ENCODE measurements at regions not wholly inside any gene's neighbourhood (a gene's known extent, or its start where the extent isn't known, plus 50 kb on each side); places are given as distances from the start of the nearest gene placed in this dataset.
A peak's percentile ranks its signal among the peaks of the same experiment; 100 is the strongest.

GRCh38 chr7:130943981-130944380 lies 210.0 kb upstream of the KLF14 start:
- no peak for TF ChIP-seq CTCF (IDR thresholded peaks at IDR 0.05)
- Mint-ChIP-seq H3K4me3 (peak overlapping the region; percentile 79), H3K9me3 (no peaks in the 10 kb centered on the region), H3K27ac (peak overlapping the region; percentile 81), H3K4me1 (ENCODE audit: low read depth) (peaks cover 94% of the 10 kb centered on the region), H3K36me3 (ENCODE audit: low read depth) (peaks cover 71% of the 10 kb centered on the region), H3K27me3 (ENCODE audit: insufficient read depth) (peaks cover 3% of the 10 kb centered on the region)
- DNase-seq: no peak

GRCh38 chr7:130944997-130945396 lies 211.0 kb upstream of the KLF14 start:
- no peak for DNase-seq
- Mint-ChIP-seq H3K27me3 (ENCODE audit: insufficient read depth) (peaks cover 3% of the 10 kb centered on the region), H3K4me1 (ENCODE audit: low read depth) (peaks cover 84% of the 10 kb centered on the region), H3K9me3 (no peaks in the 10 kb centered on the region), H3K36me3 (ENCODE audit: low read depth) (peaks cover 71% of the 10 kb centered on the region), H3K27ac (peak overlapping the region; percentile 86), H3K4me3 (no peak overlapping the region)
- TF ChIP-seq CTCF (IDR thresholded peaks at IDR 0.05): no peak

- Mint-ChIP-seq H3K27me3 (ENCODE audit: insufficient read depth) (peaks cover 3% of the 10 kb centered on the region), H3K27ac (peak overlapping the region; percentile 86), H3K9me3 (no peaks in the 10 kb centered on the region), H3K4me3 (no peak overlapping the region), H3K36me3 (ENCODE audit: low read depth) (peaks cover 67% of the 10 kb centered on the region), H3K4me1 (ENCODE audit: low read depth) (peaks cover 80% of the 10 kb centered on the region)
- DNase-seq: no peak
- TF ChIP-seq CTCF (IDR thresholded peaks at IDR 0.05): no peak
These were observed 211.4 kb upstream of the KLF14 start for GRCh38 chr7:130945411-130945811.

GRCh38 chr7:130946114-130946513 lies 212.1 kb upstream of the KLF14 start:
- no peak overlapping the region for H3K4me3 Mint-ChIP-seq
- H3K4me1 Mint-ChIP-seq (ENCODE audit: low read depth): peaks cover 72% of the 10 kb centered on the region
- no peak for TF ChIP-seq CTCF (IDR thresholded peaks at IDR 0.05)
- no peak for DNase-seq
- peaks cover 3% of the 10 kb centered on the region for H3K27me3 Mint-ChIP-seq (ENCODE audit: insufficient read depth)
- H3K9me3 Mint-ChIP-seq: no peaks in the 10 kb centered on the region
- peaks cover 60% of the 10 kb centered on the region for H3K36me3 Mint-ChIP-seq (ENCODE audit: low read depth)
- H3K27ac Mint-ChIP-seq: peak overlapping the region; percentile 86

- no peaks in the 10 kb centered on the region for H3K9me3 Mint-ChIP-seq
- peaks cover 41% of the 10 kb centered on the region for H3K36me3 Mint-ChIP-seq (ENCODE audit: low read depth)
- no peak for TF ChIP-seq CTCF (IDR thresholded peaks at IDR 0.05)
- no peak for DNase-seq
- peaks cover 3% of the 10 kb centered on the region for H3K27me3 Mint-ChIP-seq (ENCODE audit: insufficient read depth)
- peaks cover 67% of the 10 kb centered on the region for H3K4me1 Mint-ChIP-seq (ENCODE audit: low read depth)
- peak overlapping the region; percentile 32; the same call in 1 of the 2 replicates for H3K27ac Mint-ChIP-seq
- no peak overlapping the region for H3K4me3 Mint-ChIP-seq
These were observed 214.0 kb upstream of the KLF14 start for GRCh38 chr7:130947792-130948580.
